Esophagus muscularis mucosa (tissue), 4 donors: ENCODE measurements at regions not wholly inside any gene's neighbourhood (a gene's known extent, or its start where the extent isn't known, plus 50 kb on each side); places are given as distances from the start of the nearest gene placed in this dataset.

ENCODE experiments used
- DNase-seq: peaks from one replicate; pipeline ENCODE4 v3.0.0-alpha.2; 2017; ENCODE audit errors: extremely low spot score
- H3K27ac ChIP-seq, 4 donors: fragments of 200-600 bp; sonication (generic); replicated peaks in 1 of 4; 1 replicate in 3 of 4; 2 replicates in 1 of 4; pipeline ENCODE4 v1.5.1; 2016 to 2019; ENCODE audit warnings: mild to moderate bottlenecking in 1 of 4
- H3K27me3 ChIP-seq, 4 donors: fragments of 200-600 bp; sonication (generic); one replicate each; pipeline versions ENCODE4 v1.5.1 to v1.6.0; 2016 to 2019
- H3K36me3 ChIP-seq, 4 donors: fragments of 200-600 bp; sonication (generic); one replicate each; pipeline ENCODE4 v1.5.1; 2016 to 2019
- H3K4me1 ChIP-seq, 4 donors: fragments of 200-600 bp; sonication (generic); one replicate each; pipeline ENCODE4 v1.5.1; 2016 to 2019
- H3K4me3 ChIP-seq, 4 donors: fragments of 200-600 bp; sonication (generic); 1 replicate in 2 of 4; 2 replicates in 2 of 4; pipeline ENCODE4 v1.5.1; 2016 to 2019; ENCODE audit warnings: mild to moderate bottlenecking in 4 of 4, moderate library complexity in 1 of 4
- H3K9me3 ChIP-seq, 4 donors: fragments of 200-600 bp; sonication (generic); 1 replicate in 3 of 4; 2 replicates in 1 of 4; pipeline ENCODE4 v1.5.1; 2016 to 2019
- EP300 ChIP-seq: sonication (generic); formaldehyde crosslinking; IDR thresholded peaks from one replicate; pipeline ENCODE4 v1.6.1; 2017; ENCODE audit warnings: antibody characterized with exemption
- POLR2A ChIP-seq: fragments of 450-650 bp; IDR thresholded peaks from one replicate; pipeline ENCODE4 v1.6.1; 2017; ENCODE audit warnings: antibody characterized with exemption, moderate library complexity, mild to moderate bottlenecking, low read depth
- POLR2AphosphoS5 ChIP-seq, 2 donors: sonication (generic); formaldehyde crosslinking; IDR thresholded peaks; one replicate each; pipeline ENCODE4 v1.6.1; 2017; ENCODE audit warnings: antibody characterized with exemption in 2 of 2
- WGBS: methylation state at CpG from one replicate; pipeline ENCODE4 v1.1.5; 2018; 5-methylcytosine and 5-hydroxymethylcytosine counted together
- intact Hi-C: fragments of 100-400 bp; cut with DNase I; formaldehyde crosslinking; loops from one replicate; pipeline ENCODE4 v1.15.1; 2023
- TF ChIP-seq, protein P1 (sequence below), 3 experiments: fragments of 200-600 bp in 2 of 3; fragments of 450-650 bp in 1 of 3; sonication (generic) in 2 of 3; IDR thresholded peaks; one replicate each; pipeline ENCODE4 v1.5.1; 2017 to 2019; ENCODE audit warnings: antibody characterized with exemption in 3 of 3, mild to moderate bottlenecking in 2 of 3, moderate library complexity in 1 of 3

DNA sequence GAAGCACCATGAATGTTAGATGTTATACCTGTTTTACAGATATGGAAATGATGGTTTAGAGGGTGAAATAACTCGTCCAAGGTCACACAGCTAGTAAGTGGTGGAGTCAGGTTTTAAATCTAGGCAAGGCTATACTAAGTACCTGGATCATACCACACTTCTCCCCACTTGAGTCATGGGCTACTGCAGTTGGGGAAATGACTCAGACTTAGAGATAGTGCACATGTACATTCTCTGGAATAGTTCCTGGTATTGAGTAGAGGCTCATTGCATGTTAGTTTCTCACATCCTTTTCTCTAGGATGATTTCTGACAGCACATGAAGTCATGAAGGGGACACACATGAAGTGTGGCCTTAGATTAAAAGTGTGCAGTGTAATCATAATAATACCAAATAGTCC is 76.2 kb upstream of the TNFSF11 start:
- Histone ChIP-seq H3K27ac (no peak overlapping the region), H3K36me3 (no peaks in the 10 kb centered on the region), H3K4me3 (no peak overlapping the region), H3K9me3 (no peaks in the 10 kb centered on the region), H3K4me1 (no peaks in the 10 kb centered on the region), H3K27me3 (no peaks in the 10 kb centered on the region)
- no peak for DNase-seq
- WGBS, result 71% methylated on average over 1 of the region's 1 CpG
- TF ChIP-seq POLR2A (no peak), POLR2AphosphoS5 (IDR thresholded peaks at IDR 0.05) (no peak), EP300 (no peak)
- TF ChIP-seq, protein P1, sequence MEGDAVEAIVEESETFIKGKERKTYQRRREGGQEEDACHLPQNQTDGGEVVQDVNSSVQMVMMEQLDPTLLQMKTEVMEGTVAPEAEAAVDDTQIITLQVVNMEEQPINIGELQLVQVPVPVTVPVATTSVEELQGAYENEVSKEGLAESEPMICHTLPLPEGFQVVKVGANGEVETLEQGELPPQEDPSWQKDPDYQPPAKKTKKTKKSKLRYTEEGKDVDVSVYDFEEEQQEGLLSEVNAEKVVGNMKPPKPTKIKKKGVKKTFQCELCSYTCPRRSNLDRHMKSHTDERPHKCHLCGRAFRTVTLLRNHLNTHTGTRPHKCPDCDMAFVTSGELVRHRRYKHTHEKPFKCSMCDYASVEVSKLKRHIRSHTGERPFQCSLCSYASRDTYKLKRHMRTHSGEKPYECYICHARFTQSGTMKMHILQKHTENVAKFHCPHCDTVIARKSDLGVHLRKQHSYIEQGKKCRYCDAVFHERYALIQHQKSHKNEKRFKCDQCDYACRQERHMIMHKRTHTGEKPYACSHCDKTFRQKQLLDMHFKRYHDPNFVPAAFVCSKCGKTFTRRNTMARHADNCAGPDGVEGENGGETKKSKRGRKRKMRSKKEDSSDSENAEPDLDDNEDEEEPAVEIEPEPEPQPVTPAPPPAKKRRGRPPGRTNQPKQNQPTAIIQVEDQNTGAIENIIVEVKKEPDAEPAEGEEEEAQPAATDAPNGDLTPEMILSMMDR (IDR thresholded peaks at IDR 0.05), result no peak
- intact Hi-C loops, result no loop called here

DNA sequence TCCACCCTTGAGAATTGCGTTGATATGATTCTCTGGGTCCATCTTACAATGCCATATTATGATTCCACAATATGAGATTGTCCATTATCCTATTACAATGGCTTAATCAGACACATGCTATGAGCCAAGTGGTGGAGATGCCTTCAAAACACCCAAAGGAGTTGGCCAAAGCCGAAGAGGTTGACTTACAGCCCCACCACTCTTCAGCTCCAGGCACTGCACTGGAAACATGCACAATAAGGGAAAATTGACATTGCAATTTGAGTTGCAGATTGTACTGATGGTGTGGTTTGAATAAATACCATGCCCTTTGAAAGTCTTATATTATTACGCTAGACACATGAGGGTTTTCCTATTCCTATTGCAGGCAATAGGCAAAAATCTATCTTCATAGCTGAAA is 75.4 kb upstream of the TNFSF11 start:
- H3K36me3 ChIP-seq, result no peaks in the 10 kb centered on the region
- H3K4me1 ChIP-seq, result no peaks in the 10 kb centered on the region
- intact Hi-C loops, result no loop called here
- no peak overlapping the region for H3K27ac ChIP-seq
- no peaks in the 10 kb centered on the region for H3K9me3 ChIP-seq
- H3K27me3 ChIP-seq, result no peaks in the 10 kb centered on the region
- 94% methylated on average over 3 of the region's 3 CpGs for WGBS
- no peak overlapping the region for H3K4me3 ChIP-seq
- TF ChIP-seq, protein P1 (IDR thresholded peaks at IDR 0.05), result no peak
- no peak for TF ChIP-seq EP300
- no peak for DNase-seq
